Nephron (organoid): ENCODE measurements at regions not wholly inside any gene's neighbourhood (a gene's known extent, or its start where the extent isn't known, plus 50 kb on each side); places are given as distances from the start of the nearest gene placed in this dataset.

Source experiments
- H3K27ac Mint-ChIP-seq, 3 experiments: 2 replicates each; pipeline ENCODE4 v1.8.0; 2020; ENCODE audit warnings: mixed read lengths in 3 of 3, mild to moderate bottlenecking in 2 of 3, moderate library complexity in 1 of 3
- H3K27me3 Mint-ChIP-seq: 2 replicates; pipeline ENCODE4 v1.8.0; 2021; ENCODE audit warnings: low read depth, mild to moderate bottlenecking, moderate library complexity, mixed read lengths
- H3K36me3 Mint-ChIP-seq: 2 replicates; pipeline ENCODE4 v1.8.0; 2020; ENCODE audit warnings: low read depth, mixed read lengths
- H3K4me1 Mint-ChIP-seq: 2 replicates; pipeline ENCODE4 v1.8.0; 2020; ENCODE audit warnings: mixed read lengths
- H3K4me3 Mint-ChIP-seq, 3 experiments: 2 replicates each; pipeline ENCODE4 v1.8.0; 2020; ENCODE audit warnings: mild to moderate bottlenecking in 3 of 3, mixed read lengths in 3 of 3, moderate library complexity in 2 of 3
- H3K9me3 Mint-ChIP-seq: 2 replicates; pipeline ENCODE4 v1.8.0; 2020; ENCODE audit warnings: mixed read lengths
- TF ChIP-seq, protein P1 (sequence below), 3 experiments: fragments of 200-600 bp; sonication (generic); IDR thresholded peaks; one replicate each; pipeline ENCODE4 v1.5.0; 2021; ENCODE audit warnings: antibody characterized with exemption in 3 of 3; ENCODE audit not compliant: unreplicated experiment in 3 of 3

DNA sequence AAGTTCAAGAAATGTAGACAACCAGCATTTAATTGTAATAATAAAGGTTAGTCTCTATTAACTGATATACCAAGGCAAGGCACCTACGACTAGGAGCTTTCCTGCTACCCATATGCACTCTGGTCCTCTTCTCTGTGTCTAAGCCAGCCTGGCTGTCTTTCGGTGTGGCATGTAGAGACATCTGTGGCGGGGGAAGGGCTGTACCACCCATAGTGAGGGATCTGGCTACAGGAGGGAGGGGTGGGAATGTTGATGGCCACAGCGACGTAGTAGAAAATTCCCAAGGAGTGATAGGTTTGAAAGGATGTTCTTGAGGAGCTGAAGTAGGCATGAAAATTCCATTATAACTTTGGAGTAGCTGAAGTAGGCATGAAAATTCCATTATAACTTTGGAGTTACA lies 344.2 kb downstream of the ATP23 start:
- Mint-ChIP-seq H3K36me3 (peaks cover 8% of the 10 kb centered on the region), H3K27ac (peak overlapping the region in 2 of 3 experiments; percentile 10 to 15), H3K4me1 (peaks cover 37% of the 10 kb centered on the region), H3K27me3 (peaks cover 3% of the 10 kb centered on the region), H3K4me3 (no peak overlapping the region), H3K9me3 (peaks cover 32% of the 10 kb centered on the region)
- TF ChIP-seq, protein P1, sequence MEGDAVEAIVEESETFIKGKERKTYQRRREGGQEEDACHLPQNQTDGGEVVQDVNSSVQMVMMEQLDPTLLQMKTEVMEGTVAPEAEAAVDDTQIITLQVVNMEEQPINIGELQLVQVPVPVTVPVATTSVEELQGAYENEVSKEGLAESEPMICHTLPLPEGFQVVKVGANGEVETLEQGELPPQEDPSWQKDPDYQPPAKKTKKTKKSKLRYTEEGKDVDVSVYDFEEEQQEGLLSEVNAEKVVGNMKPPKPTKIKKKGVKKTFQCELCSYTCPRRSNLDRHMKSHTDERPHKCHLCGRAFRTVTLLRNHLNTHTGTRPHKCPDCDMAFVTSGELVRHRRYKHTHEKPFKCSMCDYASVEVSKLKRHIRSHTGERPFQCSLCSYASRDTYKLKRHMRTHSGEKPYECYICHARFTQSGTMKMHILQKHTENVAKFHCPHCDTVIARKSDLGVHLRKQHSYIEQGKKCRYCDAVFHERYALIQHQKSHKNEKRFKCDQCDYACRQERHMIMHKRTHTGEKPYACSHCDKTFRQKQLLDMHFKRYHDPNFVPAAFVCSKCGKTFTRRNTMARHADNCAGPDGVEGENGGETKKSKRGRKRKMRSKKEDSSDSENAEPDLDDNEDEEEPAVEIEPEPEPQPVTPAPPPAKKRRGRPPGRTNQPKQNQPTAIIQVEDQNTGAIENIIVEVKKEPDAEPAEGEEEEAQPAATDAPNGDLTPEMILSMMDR (IDR thresholded peaks at IDR 0.05; ENCODE audit: unreplicated experiment in 3 of 3) = no peak

DNA sequence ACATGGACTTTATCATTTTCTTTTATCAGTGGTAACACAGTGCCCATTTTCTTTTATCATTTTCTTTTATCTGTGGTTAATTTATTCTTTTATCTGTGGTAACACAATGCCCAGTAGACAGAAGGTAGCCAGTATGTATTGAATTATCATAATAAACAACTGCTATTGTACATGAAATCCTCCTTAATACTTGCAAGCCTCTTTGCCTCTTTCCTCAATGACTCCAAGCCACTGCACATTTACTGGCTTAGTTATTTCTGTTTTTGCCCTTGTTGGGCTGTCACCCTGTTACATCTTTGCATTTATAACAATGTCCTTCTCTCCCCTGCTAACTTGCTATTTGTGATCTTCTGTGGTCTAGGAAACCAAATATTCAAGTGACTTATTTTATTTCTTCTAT lies 345.0 kb downstream of the ATP23 start:
- Mint-ChIP-seq H3K4me1 (peaks cover 37% of the 10 kb centered on the region), H3K36me3 (peaks cover 8% of the 10 kb centered on the region), H3K4me3 (no peak overlapping the region), H3K27me3 (peaks cover 3% of the 10 kb centered on the region), H3K9me3 (peaks cover 24% of the 10 kb centered on the region), H3K27ac (peak overlapping the region in 2 of 3 experiments; percentile 7 to 42)
- TF ChIP-seq, protein P1 (IDR thresholded peaks at IDR 0.05; ENCODE audit: unreplicated experiment in 3 of 3) = no peak

DNA sequence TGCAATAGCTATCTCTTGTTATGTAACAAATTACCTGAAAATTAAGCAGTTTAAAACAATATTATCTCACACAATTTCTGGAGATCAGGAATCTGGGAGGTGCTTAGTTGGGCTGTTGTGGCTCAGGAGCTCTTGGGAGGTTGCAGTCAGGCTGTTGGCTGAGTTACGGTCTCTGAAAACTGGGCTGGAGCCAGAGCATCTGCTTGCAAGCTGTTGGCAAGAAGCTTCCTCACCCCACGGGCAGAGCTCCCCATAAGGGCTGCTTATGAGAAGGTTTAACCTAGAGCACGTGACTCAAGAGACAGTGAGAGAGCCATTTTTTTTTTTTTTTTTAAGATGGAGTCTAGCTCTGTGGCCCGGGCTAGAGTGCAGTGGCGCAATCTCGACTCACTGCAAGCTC lies 346.8 kb downstream of the ATP23 start:
- TF ChIP-seq, protein P1 (IDR thresholded peaks at IDR 0.05; ENCODE audit: unreplicated experiment in 3 of 3) = no peak
- Mint-ChIP-seq H3K27me3 (peaks cover 6% of the 10 kb centered on the region), H3K36me3 (peaks cover 4% of the 10 kb centered on the region), H3K4me3 (no peak overlapping the region), H3K4me1 (peaks cover 33% of the 10 kb centered on the region), H3K9me3 (peaks cover 16% of the 10 kb centered on the region), H3K27ac (no peak overlapping the region)

DNA sequence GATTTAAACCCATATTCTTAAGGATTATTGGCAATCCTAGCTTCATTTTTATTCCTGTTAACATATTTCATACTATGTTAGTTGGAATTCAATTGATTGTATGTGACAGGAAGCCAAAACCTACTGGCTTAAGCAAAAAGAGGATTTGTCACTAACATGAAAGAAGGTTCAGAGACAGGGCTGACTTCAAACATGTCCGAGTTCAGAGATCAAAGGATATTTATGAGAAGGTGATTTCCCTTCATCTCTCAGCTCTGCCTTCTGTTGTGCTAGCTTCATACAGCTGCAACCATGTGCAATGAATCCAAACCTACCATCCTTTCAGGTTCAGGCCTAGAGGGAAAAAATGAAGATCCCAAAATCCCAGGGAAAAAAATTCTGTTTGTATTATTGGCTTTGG lies 349.7 kb downstream of the ATP23 start:
- no peaks in the 10 kb centered on the region for H3K36me3 Mint-ChIP-seq
- H3K4me1 Mint-ChIP-seq = peaks cover 17% of the 10 kb centered on the region
- no peak overlapping the region for H3K4me3 Mint-ChIP-seq
- H3K9me3 Mint-ChIP-seq = peaks cover 8% of the 10 kb centered on the region
- TF ChIP-seq, protein P1 (IDR thresholded peaks at IDR 0.05; ENCODE audit: unreplicated experiment in 3 of 3) = no peak
- H3K27ac Mint-ChIP-seq = no peak overlapping the region
- peaks cover 3% of the 10 kb centered on the region for H3K27me3 Mint-ChIP-seq

DNA sequence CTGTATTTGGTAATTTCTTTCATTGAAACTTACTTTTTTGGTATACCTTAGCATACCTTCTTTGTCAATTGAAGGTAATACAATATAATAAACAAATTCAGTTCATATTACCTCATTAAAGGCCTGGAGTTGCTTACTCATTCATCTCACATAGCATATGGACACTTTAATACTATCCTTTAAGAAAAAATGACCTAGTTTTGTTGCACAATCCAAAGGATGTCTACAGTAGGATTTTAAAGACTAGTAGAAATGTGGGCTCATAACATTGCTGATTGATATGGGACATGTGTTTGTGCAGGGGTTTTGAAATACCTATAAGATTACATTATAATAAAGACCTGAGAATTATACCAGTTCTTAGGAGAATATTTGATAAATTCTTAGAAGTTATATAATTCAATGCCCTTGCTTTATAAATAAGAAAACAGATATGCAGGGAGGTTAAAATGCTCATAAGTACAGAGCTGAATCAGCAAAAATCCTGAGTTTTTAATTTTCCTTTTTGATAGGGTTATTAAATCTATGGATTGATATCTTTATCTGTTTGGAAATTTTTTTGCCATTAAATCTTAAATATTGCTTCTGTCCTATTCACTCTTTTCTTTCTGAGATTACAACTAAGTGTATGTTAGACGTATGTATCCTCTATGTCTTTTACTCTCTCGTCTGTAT lies 352.1 kb downstream of the ATP23 start:
- no peaks in the 10 kb centered on the region for H3K36me3 Mint-ChIP-seq
- peaks cover 3% of the 10 kb centered on the region for H3K27me3 Mint-ChIP-seq
- H3K4me1 Mint-ChIP-seq = no peaks in the 10 kb centered on the region
- no peak overlapping the region for H3K4me3 Mint-ChIP-seq
- peaks cover 8% of the 10 kb centered on the region for H3K9me3 Mint-ChIP-seq
- TF ChIP-seq, protein P1 (IDR thresholded peaks at IDR 0.05; ENCODE audit: unreplicated experiment in 3 of 3) = no peak
- H3K27ac Mint-ChIP-seq = no peak overlapping the region

GRCh38 chr12:58295268-58295667 lies 353.9 kb downstream of the ATP23 start:
- Mint-ChIP-seq H3K27ac (no peak overlapping the region), H3K4me3 (no peak overlapping the region), H3K36me3 (no peaks in the 10 kb centered on the region), H3K9me3 (no peaks in the 10 kb centered on the region), H3K4me1 (peaks cover 10% of the 10 kb centered on the region), H3K27me3 (peaks cover 3% of the 10 kb centered on the region)
- TF ChIP-seq, protein P1 (IDR thresholded peaks at IDR 0.05; ENCODE audit: unreplicated experiment in 3 of 3) = no peak
